Uterus (tissue), 3 donors: ENCODE measurements at regions not wholly inside any gene's neighbourhood (a gene's known extent, or its start where the extent isn't known, plus 50 kb on each side); places are given as distances from the start of the nearest gene placed in this dataset.

ENCODE experiments used
- DNase-seq, 2 donors: peaks; one replicate each; pipeline ENCODE4 v3.0.0-alpha.2; 2019 to 2020
- H3K27ac ChIP-seq, 2 donors: fragments of 200-600 bp; sonication (generic); 1 replicate in 1 of 2; 2 replicates in 1 of 2; pipeline ENCODE4 v1.5.1; 2016 to 2018
- H3K27me3 ChIP-seq, 2 donors: fragments of 200-600 bp; sonication (generic); one replicate each; pipeline ENCODE4 v1.5.1; 2018 to 2019; ENCODE audit warnings: control low read depth in 1 of 2
- H3K36me3 ChIP-seq, 2 donors: fragments of 200-600 bp; sonication (generic); one replicate each; pipeline ENCODE4 v1.5.1; 2019; ENCODE audit warnings: control low read depth in 1 of 2
- H3K4me1 ChIP-seq, 2 donors: fragments of 200-600 bp; sonication (generic); one replicate each; pipeline ENCODE4 v1.5.1; 2018 to 2019; ENCODE audit warnings: control low read depth in 1 of 2
- H3K4me3 ChIP-seq, 2 donors: fragments of 200-600 bp; sonication (generic); 1 replicate in 1 of 2; 2 replicates in 1 of 2; pipeline ENCODE4 v1.5.1; 2018 to 2019; ENCODE audit warnings: mild to moderate bottlenecking in 1 of 2
- H3K9me3 ChIP-seq, 2 donors: fragments of 200-600 bp; sonication (generic); one replicate each; pipeline ENCODE4 v1.5.1; 2019; ENCODE audit warnings: control low read depth in 1 of 2
- CTCF ChIP-seq, 4 experiments: fragments of 200-600 bp in 2 of 4; fragments of 450-650 bp in 2 of 4; sonication (generic) in 2 of 4; IDR thresholded peaks; one replicate each; pipeline ENCODE4 v1.5.1; 2016 to 2019; ENCODE audit warnings: antibody characterized with exemption in 4 of 4, mild to moderate bottlenecking in 2 of 4, moderate library complexity in 1 of 4
- POLR2A ChIP-seq, 2 donors: fragments of 450-650 bp; IDR thresholded peaks; one replicate each; pipeline ENCODE4 v1.6.1; 2016; ENCODE audit warnings: antibody characterized with exemption in 2 of 2, mild to moderate bottlenecking in 1 of 2, moderate library complexity in 1 of 2
- intact Hi-C: fragments of 100-400 bp; cut with DNase I; formaldehyde crosslinking; loops from one replicate; pipeline ENCODE4 v1.15.1; 2023; ENCODE audit warnings: low total_unique reads
- donor health status: DM: yes; HTN: yes; CAD: no.

GRCh38 chr5:30838936-30839496 is 354.5 kb upstream of the CDH6 start:
- intact Hi-C loops = no loop called here
- H3K4me1 ChIP-seq = no peaks in the 10 kb centered on the region

GRCh38 chr5:30832519-30832918 is 361.0 kb upstream of the CDH6 start:
- intact Hi-C loops = no loop called here
- Histone ChIP-seq H3K9me3 (no peaks in the 10 kb centered on the region), H3K27me3 (no peaks in the 10 kb centered on the region), H3K4me3 (no peak overlapping the region), H3K36me3 (no peaks in the 10 kb centered on the region), H3K27ac (no peak overlapping the region), H3K4me1 (no peaks in the 10 kb centered on the region)
- TF ChIP-seq POLR2A (IDR thresholded peaks at IDR 0.05) (no peak), CTCF (IDR thresholded peaks at IDR 0.05) (no peak)
- no peak for DNase-seq

More at GRCh38 chr5:30838936-30839496, 354.5 kb upstream of the CDH6 start:
- DNase-seq = no peak
- Histone ChIP-seq H3K36me3 (no peaks in the 10 kb centered on the region), H3K9me3 (no peaks in the 10 kb centered on the region), H3K27me3 (no peaks in the 10 kb centered on the region), H3K27ac (no peak overlapping the region), H3K4me3 (no peak overlapping the region)
- TF ChIP-seq POLR2A (IDR thresholded peaks at IDR 0.05) = no peak
- no peak for TF ChIP-seq CTCF (IDR thresholded peaks at IDR 0.05)

- intact Hi-C loops = no loop called here
These were observed 361.9 kb upstream of the CDH6 start for GRCh38 chr5:30831605-30832004.

GRCh38 chr5:30831123-30831522 is 362.4 kb upstream of the CDH6 start:
- no peak overlapping the region for H3K4me3 ChIP-seq

More at GRCh38 chr5:30831605-30832004, 361.9 kb upstream of the CDH6 start:
- no peaks in the 10 kb centered on the region for H3K4me1 ChIP-seq
- TF ChIP-seq CTCF (IDR thresholded peaks at IDR 0.05) = no peak
- TF ChIP-seq POLR2A (IDR thresholded peaks at IDR 0.05) = no peak
- no peak for DNase-seq
- H3K27me3 ChIP-seq = no peaks in the 10 kb centered on the region
- no peak overlapping the region for H3K27ac ChIP-seq
- H3K4me3 ChIP-seq = no peak overlapping the region
- H3K9me3 ChIP-seq = no peaks in the 10 kb centered on the region
- no peaks in the 10 kb centered on the region for H3K36me3 ChIP-seq

GRCh38 chr5:30811298-30811697 is 382.2 kb upstream of the CDH6 start:
- H3K9me3 ChIP-seq = no peaks in the 10 kb centered on the region
- no peaks in the 10 kb centered on the region for H3K36me3 ChIP-seq
- H3K4me1 ChIP-seq = no peaks in the 10 kb centered on the region
- H3K27ac ChIP-seq = no peak overlapping the region
- TF ChIP-seq POLR2A (IDR thresholded peaks at IDR 0.05) (no peak), CTCF (IDR thresholded peaks at IDR 0.05) (no peak)
- no peak for DNase-seq
- H3K4me3 ChIP-seq = no peak overlapping the region
- no peaks in the 10 kb centered on the region for H3K27me3 ChIP-seq
- intact Hi-C loops = no loop called here

More at GRCh38 chr5:30831123-30831522, 362.4 kb upstream of the CDH6 start:
- Histone ChIP-seq H3K9me3 (no peaks in the 10 kb centered on the region), H3K4me1 (no peaks in the 10 kb centered on the region), H3K36me3 (no peaks in the 10 kb centered on the region), H3K27me3 (no peaks in the 10 kb centered on the region), H3K27ac (no peak overlapping the region)
- TF ChIP-seq POLR2A (IDR thresholded peaks at IDR 0.05) = no peak
- no peak for TF ChIP-seq CTCF (IDR thresholded peaks at IDR 0.05)
- intact Hi-C loops = no loop called here
- no peak for DNase-seq
